ENCODE measurements at regions not wholly inside any gene's neighbourhood (a gene's known extent, or its start where the extent isn't known, plus 50 kb on each side); places are given as distances from the start of the nearest gene placed in this dataset.
"Not testable (repeated sequence)": the region's sequence is repeated elsewhere in the genome, so short reads cannot be mapped to it uniquely, and the experiment has no call there.

DNA sequence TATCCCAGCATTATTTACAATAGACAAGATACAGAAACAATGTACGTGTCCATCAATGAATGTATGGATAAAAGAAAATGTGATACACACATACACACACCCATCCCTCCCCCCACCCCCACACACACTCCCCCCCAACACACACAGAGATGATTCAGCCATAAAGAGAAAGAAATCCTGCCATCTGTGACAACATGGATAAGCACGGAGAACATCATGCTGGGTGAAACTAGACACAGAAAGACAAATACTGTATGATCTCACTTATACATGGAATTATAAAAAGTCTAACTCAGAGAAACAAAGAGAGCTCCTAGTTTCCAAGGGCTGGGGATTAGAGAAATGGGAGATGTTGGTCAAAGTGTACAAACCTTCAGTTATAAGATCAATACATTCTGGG is 104.8 kb upstream of the LY86 start:
- H3K4me1 ChIP-seq = no peaks in the 10 kb centered on the region
- intact Hi-C loops (cut with DNase I) = no loop called here
- ATAC-seq (no peak), DNase-seq (no peak)
- H3K9me3 ChIP-seq = no peaks in the 10 kb centered on the region
- H3K27me3 ChIP-seq = peaks cover 0 to 4% of the 10 kb centered on the region in 2 donors
- H3K27ac ChIP-seq = no peak overlapping the region
- 58 to 64% methylated on average over 2 of the region's 2 CpGs for WGBS, 2 donors
- no peaks in the 10 kb centered on the region for H3K36me3 ChIP-seq (replicated peaks in 1 of 2; ENCODE audit: insufficient read depth in 1 of 2, low read depth in 2 of 2)
- TF ChIP-seq, protein P1, sequence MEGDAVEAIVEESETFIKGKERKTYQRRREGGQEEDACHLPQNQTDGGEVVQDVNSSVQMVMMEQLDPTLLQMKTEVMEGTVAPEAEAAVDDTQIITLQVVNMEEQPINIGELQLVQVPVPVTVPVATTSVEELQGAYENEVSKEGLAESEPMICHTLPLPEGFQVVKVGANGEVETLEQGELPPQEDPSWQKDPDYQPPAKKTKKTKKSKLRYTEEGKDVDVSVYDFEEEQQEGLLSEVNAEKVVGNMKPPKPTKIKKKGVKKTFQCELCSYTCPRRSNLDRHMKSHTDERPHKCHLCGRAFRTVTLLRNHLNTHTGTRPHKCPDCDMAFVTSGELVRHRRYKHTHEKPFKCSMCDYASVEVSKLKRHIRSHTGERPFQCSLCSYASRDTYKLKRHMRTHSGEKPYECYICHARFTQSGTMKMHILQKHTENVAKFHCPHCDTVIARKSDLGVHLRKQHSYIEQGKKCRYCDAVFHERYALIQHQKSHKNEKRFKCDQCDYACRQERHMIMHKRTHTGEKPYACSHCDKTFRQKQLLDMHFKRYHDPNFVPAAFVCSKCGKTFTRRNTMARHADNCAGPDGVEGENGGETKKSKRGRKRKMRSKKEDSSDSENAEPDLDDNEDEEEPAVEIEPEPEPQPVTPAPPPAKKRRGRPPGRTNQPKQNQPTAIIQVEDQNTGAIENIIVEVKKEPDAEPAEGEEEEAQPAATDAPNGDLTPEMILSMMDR (IDR thresholded peaks at IDR 0.05) = no peak
- TF ChIP-seq POLR2A (IDR thresholded peaks at IDR 0.05) = no peak
- H3K4me3 ChIP-seq = no peak overlapping the region

DNA sequence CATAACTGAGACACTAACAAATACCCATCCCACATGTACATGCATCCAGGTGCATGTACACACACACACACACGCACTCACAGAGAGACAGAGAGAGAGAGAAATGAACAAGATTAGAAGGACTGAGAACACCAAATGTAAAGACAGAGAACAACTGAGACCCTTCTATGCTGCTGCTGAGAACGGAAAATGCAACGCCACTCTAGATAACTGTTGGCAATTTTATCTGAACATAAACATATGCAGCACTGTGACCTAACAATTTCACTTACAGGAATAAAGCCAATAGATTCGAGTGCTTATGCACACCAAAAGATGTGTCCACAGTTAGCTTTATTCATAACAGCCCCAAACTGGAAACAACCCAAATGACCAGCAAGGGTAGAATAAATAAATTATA is 103.8 kb upstream of the LY86 start:
- Histone ChIP-seq H3K4me3 (no peak overlapping the region), H3K4me1 (no peaks in the 10 kb centered on the region), H3K9me3 (no peaks in the 10 kb centered on the region), H3K36me3 (replicated peaks in 1 of 2; ENCODE audit: insufficient read depth in 1 of 2, low read depth in 2 of 2) (no peaks in the 10 kb centered on the region), H3K27ac (no peak overlapping the region), H3K27me3 (peaks cover 0 to 4% of the 10 kb centered on the region in 2 donors)
- ATAC-seq (no peak), DNase-seq (no peak)
- 35 to 37% methylated on average over 4 of the region's 4 CpGs for WGBS, 2 donors
- intact Hi-C loops (cut with DNase I) = no loop called here
- TF ChIP-seq, protein P1 (IDR thresholded peaks at IDR 0.05) = no peak
- TF ChIP-seq POLR2A (IDR thresholded peaks at IDR 0.05) = no peak

DNA sequence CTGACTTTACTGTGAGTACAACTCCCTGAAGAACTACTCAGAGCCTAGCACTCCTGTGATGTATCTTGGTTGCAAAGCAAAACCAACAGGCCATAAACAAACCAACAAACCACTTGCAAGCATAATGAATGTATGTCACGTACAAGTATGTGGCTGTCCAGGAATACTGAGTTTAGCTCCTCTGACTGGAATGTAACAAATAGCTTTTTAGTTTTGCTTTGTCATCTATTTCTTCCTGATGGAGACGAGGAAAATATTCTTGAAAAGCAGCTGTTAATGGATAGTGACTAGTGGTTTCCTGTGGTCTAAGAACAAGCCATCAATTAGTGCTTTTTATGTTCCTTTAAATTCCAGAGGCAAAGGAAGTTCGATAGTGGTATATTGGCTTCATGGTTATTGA is 101.9 kb upstream of the LY86 start:
- ATAC-seq = no peak
- Histone ChIP-seq H3K4me1 (no peaks in the 10 kb centered on the region), H3K4me3 (no peak overlapping the region), H3K36me3 (replicated peaks in 1 of 2; ENCODE audit: insufficient read depth in 1 of 2, low read depth in 2 of 2) (no peaks in the 10 kb centered on the region), H3K27me3 (peaks cover 0 to 4% of the 10 kb centered on the region in 2 donors), H3K27ac (no peak overlapping the region), H3K9me3 (no peaks in the 10 kb centered on the region)
- no peak for DNase-seq
- TF ChIP-seq, protein P1 (IDR thresholded peaks at IDR 0.05) = no peak
- no peak for TF ChIP-seq POLR2A (IDR thresholded peaks at IDR 0.05)
- intact Hi-C loops (cut with DNase I) = no loop called here
- 46 to 59% methylated on average over 3 of the region's 3 CpGs for WGBS, 2 donors

DNA sequence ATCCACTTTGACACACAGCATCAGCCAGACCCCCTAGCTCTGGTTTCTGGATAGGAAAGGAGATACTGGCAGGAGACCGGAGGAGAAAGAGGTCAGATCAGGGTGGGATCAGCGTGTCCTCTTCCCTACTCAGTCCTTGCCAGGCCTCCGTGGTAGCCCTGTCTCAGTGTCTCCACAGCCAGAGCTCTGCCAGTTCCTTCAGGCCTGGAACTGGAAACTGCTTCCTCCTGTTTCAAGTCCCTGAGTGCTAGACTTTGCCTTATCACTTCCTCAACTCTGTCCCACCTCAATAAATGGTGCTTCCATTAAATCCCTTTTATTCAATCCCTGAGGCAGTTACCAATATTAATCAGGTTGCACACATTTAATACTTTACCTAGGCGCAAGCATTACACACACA is 96.8 kb upstream of the LY86 start:
- H3K27ac ChIP-seq = no peak overlapping the region
- no peaks in the 10 kb centered on the region for H3K4me1 ChIP-seq
- no peak overlapping the region for H3K4me3 ChIP-seq
- ATAC-seq (no peak), DNase-seq (no peak)
- intact Hi-C loops (cut with DNase I) = no loop called here
- no peaks in the 10 kb centered on the region for H3K9me3 ChIP-seq
- TF ChIP-seq, protein P1 (IDR thresholded peaks at IDR 0.05) = no peak
- no peak for TF ChIP-seq POLR2A (IDR thresholded peaks at IDR 0.05)
- 70 to 87% methylated on average over 3 to 4 of the region's 4 CpGs for WGBS, 2 donors
- H3K27me3 ChIP-seq = no peaks in the 10 kb centered on the region
- H3K36me3 ChIP-seq (replicated peaks in 1 of 2; ENCODE audit: insufficient read depth in 1 of 2, low read depth in 2 of 2) = no peaks in the 10 kb centered on the region

DNA sequence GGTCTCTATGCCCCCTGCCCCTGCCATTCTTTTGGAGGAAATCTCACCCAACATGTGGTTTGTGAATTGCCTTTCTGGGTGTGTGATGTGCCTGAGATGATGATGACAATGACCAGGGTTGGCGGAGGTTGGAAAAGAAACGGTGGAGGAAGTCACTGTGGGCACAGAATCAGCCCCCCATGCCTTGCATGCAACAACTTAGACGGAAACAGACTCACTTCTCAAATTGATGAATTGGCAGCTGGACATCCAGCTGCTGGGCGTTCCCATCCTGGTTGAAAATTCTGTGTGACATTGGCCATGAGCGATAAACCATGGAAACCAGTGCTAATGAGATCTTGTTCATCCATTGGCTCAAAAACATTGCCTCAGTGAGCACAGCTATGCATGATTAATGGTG is 95.8 kb upstream of the LY86 start:
- intact Hi-C loops (cut with DNase I) = no loop called here
- Histone ChIP-seq H3K9me3 (no peaks in the 10 kb centered on the region), H3K27me3 (no peaks in the 10 kb centered on the region), H3K36me3 (replicated peaks in 1 of 2; ENCODE audit: insufficient read depth in 1 of 2, low read depth in 2 of 2) (no peaks in the 10 kb centered on the region), H3K4me3 (no peak overlapping the region), H3K27ac (no peak overlapping the region), H3K4me1 (no peaks in the 10 kb centered on the region)
- no peak for ATAC-seq
- 56 to 72% methylated on average over 5 of the region's 5 CpGs for WGBS, 2 donors
- TF ChIP-seq, protein P1 (IDR thresholded peaks at IDR 0.05) = no peak
- TF ChIP-seq POLR2A (IDR thresholded peaks at IDR 0.05) = no peak
- DNase-seq = no peak

DNA sequence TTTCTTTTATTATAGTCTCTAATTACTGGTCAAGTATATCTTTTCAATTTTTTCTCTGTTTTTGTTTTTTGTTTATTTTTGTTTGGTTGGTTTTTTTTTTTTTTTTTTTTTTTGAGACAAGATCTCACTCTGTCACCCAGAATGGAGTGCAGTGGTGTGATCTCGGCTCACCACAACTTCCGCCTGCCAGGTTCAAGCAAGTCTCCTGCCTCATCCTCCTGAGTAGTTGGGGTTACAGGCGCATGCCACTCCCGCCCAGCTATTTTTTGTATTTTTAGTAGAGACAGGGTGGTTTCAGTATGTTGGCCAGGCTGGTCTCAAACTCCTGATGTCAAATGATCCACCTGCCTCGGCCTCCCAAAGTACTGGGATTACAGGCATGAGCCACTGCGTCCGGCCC is 94.4 kb upstream of the LY86 start:
- intact Hi-C loops (cut with DNase I); H3K27me3 ChIP-seq; H3K27ac ChIP-seq; H3K36me3 ChIP-seq (replicated peaks in 1 of 2; ENCODE audit: insufficient read depth in 1 of 2, low read depth in 2 of 2); H3K4me1 ChIP-seq; H3K9me3 ChIP-seq; DNase-seq; ATAC-seq; H3K4me3 ChIP-seq: not testable (repeated sequence)
- 73 to 80% methylated on average over 7 of the region's 7 CpGs for WGBS, 2 donors
